Hypothalamus (tissue), 51 donors: ENCODE measurements at regions not wholly inside any gene's neighbourhood (a gene's known extent, or its start where the extent isn't known, plus 50 kb on each side); places are given as distances from the start of the nearest gene placed in this dataset.
"Not testable (repeated sequence)": the region's sequence is repeated elsewhere in the genome, so short reads cannot be mapped to it uniquely, and the experiment has no call there.

Experiments used
- DNase-seq, 51 donors: peaks; one replicate each; lab custom pipeline; 2025; lab: John Stamatoyannopoulos, UW

DNA sequence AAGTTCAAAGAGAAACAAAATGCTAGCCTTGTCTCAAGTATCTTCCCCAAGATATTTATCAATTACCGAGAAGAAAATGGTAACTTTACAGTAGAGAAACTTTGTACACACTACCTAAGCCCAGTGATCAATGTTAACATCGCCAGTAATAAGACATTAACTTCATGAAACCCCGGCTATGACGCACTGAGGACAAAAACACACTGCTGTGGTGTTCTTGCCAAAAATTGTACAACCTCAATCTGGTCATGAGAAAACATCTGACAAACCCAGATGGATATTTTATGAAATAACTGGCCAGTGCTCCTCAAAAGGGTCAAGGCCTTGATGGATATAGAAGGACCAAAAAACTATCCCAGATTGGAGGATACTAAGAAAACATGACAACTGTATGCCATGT, 85.5 kb upstream of the DTNBP1 start:
- DNase-seq: no peak

DNA sequence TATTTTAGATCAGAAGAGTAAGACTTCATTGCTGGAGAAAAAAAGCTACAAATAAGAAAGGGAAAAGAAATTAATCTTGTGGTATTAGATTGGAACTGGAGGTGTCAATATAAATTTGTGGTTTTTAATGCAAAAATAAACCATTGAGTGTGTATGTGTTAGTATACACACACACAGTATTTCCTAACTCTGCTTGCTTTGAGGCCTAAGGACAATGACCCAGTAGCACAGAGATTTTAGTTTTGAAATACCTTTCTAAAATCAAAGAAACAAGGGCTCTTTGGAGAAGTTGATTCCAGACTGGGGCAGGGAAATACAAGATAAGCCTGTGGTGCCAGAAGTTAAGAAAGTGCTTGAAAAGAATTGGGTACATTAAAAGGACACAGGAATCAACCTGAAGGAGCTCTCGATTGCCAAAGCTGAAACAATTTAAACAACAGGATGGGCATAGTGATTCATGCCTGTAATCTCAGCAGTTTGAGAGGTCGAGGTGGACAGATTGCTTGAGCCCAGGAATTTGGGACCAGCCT, 84.6 kb upstream of the DTNBP1 start:
- no peak for DNase-seq

DNA sequence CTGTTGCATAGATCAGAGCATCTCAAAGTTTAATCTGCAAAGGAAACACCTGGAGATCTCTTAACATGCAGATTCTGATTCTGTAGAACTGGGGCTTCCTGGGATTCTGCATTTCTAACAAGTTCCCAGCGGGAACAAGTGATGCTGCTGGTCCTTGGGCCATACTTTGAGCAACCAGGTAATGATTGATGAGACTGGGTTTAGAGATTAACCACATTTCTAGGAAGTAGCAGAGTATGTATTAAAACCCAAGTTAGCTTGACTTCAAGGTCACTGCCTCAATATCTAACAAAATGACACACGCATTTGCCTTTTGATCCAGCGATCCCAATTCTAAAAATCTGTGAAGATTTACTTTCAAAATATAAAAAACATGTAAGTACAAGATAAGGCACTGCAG, 83.0 kb upstream of the DTNBP1 start:
- no peak for DNase-seq

DNA sequence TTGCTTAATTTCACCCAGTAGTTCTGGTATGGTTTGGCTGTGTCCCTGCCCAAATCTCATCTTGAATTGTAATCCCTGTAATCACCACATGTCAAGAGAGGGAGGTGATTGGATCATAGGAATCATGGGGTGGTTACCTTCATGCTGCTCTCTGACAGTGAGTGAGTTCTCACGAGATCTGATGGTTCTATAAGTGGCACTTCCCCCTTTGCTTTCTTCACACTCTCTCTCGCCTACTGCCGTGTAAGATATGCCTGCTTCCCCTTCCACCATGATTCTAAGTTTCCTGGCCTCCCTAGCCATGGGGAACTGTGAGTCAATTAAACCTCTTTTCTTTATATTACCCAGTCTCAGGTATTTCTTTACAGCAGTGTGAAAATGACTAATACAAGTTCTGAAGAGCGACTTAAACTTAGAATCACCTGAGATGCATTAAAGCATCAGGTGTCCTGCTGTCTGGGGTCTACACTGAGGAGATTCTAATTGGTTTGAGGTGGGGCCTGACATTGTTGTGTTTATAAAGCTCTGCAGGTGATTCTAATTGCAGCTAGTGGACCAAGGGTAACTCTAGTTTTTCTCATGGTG, 82.1 kb upstream of the DTNBP1 start:
- DNase-seq: no peak

DNA sequence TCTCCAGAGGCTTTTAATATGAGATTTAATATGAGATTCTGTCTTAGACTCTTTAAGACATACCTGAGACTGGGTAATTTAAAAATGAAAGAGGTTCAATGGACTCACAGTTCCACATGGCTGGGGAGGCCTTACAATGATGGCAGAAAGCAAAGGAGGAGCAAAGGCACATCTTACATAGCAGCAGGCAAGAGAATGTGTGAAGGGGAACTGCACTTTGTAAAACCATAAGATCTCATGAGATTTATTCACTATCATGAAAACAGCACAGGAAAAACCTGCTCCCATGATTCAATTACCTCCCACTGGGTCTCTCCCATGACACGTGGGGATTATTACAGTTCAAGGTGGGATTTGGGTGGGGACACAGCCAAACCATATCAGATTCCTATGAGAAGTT, 79.2 kb upstream of the DTNBP1 start:
- DNase-seq: not testable (repeated sequence)

DNA sequence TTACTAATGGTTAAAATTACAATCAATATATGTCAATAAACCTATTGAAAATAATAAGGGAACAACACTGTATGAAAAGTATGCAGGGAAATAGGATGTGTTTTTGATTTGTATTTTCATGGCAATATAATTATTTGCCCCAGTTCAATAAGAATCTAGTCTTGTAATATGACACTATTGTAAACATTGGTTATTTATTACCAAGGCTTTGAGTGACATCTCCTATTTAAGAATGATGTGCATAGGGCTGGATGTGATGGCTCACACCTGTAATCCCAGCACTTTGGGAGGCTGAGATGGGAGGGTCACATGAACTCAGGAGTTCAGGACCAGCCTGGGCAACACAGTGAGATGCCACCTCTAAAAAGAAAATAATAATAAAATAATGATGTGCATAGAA, 78.6 kb upstream of the DTNBP1 start:
- DNase-seq: no peak

DNA sequence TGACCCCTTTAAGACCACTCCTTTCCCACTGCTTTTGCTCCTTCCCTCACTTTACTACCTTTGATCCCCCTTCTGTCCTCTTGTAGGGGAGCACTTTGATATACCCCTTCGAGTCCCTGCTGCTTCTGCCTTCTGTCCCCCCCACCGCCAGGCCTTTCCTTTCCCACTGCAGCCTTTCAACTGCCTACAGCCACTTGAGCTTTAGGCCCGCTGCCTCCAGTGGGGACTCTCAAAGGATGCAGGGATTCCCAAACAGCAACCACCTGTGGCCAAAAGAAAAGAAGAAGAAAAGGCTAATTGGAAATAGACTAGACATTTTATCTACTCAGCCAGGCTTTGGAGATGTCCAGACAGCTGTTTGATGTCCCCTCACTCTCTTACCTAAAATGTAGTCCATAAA, 77.0 kb upstream of the DTNBP1 start:
- no peak for DNase-seq

DNA sequence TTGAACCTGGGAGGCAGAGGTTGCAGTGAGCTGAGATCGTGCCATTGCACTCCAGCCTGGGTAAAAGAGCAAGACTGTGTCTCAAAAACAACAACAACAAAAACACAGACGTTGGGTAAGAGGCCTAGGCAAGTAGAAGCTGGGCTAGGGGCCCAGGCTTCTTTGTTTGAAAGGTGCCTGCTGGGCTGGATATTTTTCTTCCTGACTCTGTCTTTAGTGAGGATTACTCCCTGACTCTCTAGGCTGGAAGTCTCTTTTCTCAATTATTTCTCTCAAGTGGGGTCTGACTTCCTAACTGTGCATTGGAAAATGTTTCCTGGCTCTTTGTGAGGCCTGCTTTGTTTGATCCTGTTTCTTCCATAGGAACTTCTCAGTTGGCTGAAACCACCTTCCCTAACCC, 76.5 kb upstream of the DTNBP1 start:
- DNase-seq: no peak

DNA sequence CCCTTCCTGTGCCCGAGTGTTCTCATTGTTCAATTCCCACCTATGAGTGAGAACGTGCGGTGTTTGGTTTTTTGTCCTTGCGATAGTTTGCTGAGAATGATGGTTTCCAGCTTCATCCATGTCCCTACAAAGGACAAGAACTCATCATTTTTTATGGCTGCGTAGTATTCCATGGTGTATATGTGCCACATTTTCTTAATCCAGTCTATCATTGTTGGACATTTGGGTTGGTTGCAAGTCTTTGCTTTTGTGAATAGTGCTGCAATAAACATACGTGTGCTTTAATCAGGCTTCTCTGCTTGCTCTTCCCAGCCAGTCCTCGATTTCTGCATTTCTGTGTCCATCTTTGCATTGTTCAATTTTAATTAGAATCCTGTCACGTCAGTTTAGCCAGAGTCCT, 75.4 kb upstream of the DTNBP1 start:
- DNase-seq: not testable (repeated sequence)

DNA sequence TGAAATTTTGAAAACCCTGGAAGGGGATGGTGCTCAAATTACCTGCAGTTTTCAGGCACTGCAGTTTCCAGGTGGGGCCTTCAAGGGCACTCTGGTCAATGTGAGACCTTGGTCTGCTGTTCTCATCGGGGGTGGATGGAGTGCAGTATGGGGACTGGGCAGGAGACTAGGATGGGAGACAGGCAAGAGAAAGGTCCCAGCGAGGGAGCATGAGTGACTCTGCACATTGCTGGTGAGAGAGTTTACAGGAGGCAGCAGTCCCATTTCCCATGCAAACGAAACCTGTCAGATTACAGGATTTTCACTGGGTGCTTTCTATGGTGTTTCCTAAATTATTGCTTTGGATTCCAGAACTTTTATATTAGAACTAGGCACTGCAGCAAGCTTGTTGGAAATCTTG, 73.5 kb upstream of the DTNBP1 start:
- DNase-seq: no peak

DNA sequence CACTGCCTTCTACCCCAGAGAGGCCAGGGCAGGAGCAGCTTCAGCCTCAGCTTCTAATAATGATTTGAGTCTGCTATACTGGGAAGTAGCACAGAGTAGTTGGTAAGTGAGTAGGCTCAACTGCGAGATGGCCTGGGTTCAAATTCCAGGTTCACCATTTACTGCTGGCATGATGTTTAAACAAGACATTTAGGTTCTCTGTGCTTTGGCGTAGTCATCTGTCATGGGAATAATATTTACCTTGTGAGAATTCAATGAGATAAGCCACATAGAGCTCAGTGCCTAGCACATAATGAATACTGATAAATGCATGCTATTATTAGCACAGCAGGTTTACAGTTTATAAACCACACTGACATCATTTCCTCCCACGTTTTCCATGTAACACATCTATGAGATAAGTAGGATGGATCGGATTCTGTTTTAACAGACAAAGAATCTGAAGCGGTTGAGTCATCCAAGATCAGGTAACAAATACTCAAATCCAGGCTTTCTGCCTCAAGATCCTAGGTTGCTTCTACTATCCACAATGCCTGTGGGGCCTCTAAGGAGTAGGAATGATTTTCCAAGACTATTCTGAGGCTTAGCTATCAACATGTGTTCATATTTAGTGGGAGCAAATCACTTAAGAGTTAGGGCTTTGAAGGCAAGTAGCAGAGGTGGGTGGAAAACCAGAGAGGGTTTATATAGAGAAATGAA, 72.9 kb upstream of the DTNBP1 start:
- DNase-seq: peak in 1 of 51 donors; percentile 51

DNA sequence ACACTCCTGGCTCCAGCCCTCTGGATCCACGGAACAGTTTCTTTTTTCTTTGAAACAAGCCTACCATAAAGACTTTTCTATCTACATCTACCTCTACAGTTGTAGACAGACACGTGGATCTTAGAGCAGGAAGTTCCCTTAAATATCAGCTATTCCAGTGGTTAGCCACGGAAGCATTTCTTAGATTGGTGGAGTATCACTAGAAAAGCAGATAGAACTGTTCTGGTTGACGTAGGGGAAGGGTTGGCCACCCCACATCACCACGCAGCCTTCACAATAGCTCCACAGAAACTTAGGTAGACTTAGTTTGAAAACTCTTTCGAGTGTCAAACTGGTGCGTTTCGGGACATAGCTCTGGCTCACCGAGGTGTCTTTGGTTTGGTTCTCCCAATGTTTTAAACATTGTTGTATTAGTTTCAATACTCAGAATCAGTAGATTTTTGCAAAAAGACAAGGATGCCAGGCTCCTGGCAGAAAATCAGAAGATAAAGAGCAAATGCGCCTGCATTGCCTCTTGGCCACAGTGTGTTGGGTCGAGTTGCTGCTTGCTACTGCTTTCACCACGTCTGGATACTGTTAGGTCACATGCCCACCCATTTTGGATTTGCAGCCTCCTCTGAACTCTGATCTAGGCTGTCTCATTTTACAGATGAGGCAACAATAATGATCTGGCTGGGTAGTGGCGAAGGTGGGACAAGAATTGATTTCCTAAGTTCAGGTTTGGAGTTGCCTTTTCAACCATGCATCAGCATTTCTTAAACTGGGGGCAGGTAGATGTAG, 71.5 kb upstream of the DTNBP1 start:
- no peak for DNase-seq

DNA sequence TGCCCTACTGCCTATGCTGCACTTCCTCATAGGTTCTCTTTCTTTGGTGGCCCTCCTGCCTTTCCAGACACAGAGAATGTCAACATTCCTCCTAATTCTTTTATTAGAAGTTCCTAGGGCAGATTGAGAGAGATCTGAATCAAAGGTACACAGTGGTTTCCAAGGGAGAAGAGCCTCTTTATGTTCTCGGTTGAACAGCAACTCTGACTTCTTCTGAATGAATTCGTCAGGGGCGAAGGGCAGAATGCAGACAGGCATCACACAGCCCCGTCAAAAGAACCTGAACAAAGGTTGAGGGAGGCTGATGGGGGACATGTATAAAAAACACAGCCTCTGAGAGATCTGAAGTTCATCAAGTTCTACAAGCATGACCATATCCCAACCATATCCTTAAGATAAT, 68.1 kb upstream of the DTNBP1 start:
- no peak for DNase-seq

DNA sequence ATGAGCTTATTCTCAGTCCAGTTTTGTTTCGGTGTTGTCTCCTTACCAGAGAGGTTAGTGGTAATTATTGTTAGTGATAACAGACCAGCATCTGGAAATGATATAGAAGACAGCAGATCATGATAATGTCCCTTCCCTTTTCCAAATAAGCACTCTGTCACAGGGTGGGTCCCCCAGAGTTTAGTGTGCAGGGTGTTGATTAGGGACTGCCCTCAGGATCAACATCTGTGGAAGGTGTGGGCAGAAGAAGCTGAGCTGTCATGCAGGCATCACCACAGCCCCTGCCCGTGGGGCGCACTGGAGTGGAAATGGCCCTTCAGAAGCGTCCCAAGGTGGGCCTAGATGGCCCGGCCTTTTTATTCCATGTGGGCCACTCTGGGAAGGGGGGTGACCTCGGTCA, 67.6 kb upstream of the DTNBP1 start:
- DNase-seq: no peak

DNA sequence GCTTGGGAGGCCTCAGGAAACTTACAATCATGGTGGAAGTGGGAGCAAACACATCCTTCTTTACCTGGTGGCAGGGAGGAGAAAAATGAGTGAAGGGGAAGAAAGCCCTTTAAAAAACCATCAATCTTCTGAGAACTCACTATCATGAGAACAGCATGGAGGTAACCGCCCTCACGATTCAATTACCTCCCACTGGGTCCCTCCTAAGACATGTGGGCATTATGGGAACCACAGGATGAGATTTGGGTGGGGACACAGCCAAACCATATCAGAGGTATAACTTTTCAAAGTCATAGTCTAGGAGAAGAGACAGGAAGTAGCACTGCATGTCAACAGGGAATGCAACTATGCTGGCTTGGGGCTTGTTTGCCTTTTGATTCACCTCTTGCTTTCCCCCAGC, 59.9 kb upstream of the DTNBP1 start:
- DNase-seq: no peak

DNA sequence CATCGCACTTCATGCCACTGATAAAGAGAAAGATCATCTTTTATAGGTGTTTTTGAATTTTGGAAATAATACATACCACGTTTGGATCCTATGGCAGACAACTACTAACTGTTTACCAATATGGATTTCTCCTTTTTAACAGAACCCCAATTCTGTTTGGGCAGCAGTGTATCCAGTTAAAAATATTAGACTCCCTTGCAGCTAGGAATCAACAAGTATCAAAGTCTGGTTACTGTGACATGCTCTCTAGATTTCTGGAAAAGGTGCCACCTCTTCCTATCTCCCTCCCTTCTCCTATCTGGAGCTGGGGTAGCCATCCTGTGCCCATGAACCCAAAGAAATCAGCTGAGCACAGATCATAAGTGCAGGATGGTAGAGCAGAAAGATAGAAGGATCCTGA, 54.1 kb upstream of the DTNBP1 start:
- DNase-seq: no peak

DNA sequence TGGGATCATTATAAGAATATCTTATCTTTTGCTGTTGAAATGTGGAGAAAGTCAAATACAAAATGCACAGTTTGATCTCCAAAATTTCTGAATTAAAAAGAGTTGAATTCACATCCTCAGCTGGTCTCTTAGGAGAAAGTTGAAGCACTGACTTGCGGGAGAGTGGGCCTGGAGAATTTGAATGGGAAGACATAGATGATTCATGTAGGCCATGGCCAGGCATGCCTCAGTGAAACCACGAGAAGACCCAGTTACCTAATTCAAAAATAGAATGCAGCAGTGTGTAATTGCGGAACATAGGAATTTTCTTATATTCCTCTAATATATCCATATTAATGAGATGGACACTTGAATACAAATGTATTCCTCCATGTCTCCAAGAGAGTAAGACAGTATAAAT, 53.0 kb upstream of the DTNBP1 start:
- DNase-seq: no peak

DNA sequence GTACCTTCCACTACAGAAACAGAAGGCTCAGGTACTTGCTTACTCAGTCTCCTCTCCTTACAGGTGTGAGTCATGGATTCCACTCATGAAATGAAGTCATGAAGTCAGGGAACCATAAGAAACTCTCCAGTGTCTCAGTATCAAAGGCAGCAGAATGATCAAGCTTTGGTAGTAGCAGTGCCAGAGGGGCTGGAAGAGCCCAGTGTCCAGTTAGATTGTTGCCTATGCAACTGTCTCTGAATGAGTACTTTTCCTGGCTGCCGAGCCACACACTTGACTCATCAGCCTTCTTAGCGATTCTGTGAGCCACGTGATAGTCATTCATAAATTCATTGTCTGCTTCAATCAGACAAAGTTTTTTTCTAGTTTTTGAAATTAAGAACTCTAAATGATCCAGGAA, 52.2 kb upstream of the DTNBP1 start:
- DNase-seq: no peak

DNA sequence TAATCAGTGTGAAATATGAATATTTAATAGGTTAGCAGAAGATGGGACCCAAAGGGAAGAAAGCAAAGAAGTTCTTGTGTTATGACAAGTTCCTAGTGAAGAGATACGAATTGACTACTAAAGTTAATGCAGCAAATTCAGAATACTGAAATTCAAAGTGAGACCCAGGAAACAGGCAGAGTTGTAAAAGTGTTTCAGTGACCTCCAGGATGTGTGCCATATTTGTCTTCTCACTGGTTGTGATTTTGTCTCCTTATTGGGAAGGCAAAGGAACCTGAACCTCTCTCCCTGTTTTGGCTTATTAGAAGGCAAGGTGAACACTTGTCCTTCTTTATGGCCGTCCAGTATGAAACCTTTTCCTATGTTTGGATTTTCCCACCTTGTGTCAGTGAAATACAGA, 51.8 kb upstream of the DTNBP1 start:
- DNase-seq: no peak

DNA sequence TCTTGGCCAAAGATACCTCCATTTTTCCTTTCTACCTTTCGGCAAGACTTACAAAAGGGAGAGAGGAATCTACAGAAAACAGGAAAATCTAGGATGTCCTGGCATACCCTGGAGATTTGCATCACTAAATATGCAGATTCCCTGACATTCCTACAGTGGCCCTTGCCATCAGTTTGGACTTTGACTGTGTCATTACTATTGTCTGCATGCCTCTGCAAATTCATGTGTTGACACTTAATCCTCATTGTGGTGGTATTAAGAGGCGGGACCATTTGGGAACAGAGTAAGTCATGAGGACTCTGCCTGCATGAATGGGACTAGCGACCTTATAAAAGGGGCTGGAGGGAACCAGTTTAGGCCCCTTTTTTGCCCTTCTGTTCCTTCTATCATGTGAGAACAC, 50.5 kb upstream of the DTNBP1 start:
- no peak for DNase-seq

DNA sequence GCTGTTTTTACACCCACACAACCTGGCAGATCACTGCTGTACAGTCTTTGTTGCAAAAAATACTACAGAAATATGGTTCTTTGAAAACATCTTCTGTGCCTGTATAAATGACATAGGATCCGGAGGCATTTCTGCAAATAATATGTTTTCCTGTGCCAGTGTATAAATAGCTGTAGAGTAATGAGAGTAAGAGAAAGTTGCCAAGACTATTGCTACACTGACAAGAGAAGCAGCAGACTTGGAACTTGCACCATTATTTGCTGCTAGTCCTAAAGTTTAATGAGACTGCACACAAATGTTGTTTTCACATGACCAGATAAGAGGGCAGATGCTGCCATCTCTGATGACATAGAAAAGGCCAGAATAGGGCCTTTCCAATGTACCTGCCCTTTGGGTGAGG, 50.0 kb upstream of the DTNBP1 start:
- DNase-seq: no peak
